GM23248 (cell line): ENCODE measurements at regions not wholly inside any gene's neighbourhood (a gene's known extent, or its start where the extent isn't known, plus 50 kb on each side); places are given as distances from the start of the nearest gene placed in this dataset.

Source experiments
- EZH2 ChIP-seq: fragments of 200-600 bp; sonication (generic); IDR thresholded peaks from 2 replicates; pipeline ENCODE4 v1.6.1; 2018; ENCODE audit warnings: antibody characterized with exemption, mild to moderate bottlenecking; ENCODE audit not compliant: insufficient read depth, poor library complexity, severe bottlenecking
- EZH2phosphoT487 ChIP-seq: fragments of 200-600 bp; sonication (generic); IDR thresholded peaks from 2 replicates; pipeline ENCODE4 v1.6.1; 2018; ENCODE audit warnings: antibody characterized with exemption, moderate library complexity, mild to moderate bottlenecking, low read depth; ENCODE audit not compliant: insufficient read depth

DNA sequence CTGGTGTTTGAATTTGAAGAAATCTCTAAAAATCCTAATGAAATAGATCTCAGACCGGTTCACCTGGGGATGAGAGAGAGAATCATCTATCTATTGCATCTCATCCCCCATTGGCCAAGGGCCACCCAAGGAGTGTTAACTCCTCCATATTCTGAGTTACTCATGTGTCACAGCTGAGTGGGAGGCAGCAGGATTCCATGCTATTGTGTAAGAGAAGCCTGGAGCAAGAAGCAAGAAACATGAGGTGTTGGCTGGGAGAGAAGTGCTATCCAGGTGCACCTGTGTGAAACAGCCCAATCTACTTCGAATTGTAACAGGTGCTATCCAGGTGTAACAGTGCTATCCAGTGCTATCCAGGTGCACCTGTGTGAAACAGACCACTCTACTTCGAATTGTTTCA is 150.3 kb upstream of the MAOA start:
- no peak for TF ChIP-seq EZH2
- TF ChIP-seq EZH2phosphoT487 = no peak
